ENCODE measurements at regions not wholly inside any gene's neighbourhood (a gene's known extent, or its start where the extent isn't known, plus 50 kb on each side); places are given as distances from the start of the nearest gene placed in this dataset.

DNA sequence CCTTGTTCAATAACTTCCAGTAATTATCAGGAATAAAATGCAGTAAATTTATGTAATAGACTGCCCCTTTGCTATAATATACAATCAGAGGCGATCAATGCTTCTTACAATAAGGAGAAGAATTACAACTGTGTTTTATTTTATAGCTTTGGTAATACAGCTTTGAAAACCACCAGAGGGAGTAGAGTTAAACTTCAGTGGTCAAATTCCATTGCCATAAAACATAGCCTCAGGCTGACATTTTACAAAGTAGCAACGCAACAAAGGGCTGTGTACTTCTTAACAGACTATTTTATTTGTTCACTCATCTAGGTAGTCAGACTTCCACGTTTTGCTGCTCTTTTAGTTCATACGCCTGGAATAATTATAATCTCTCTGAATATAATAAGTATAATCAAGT is 58.5 kb downstream of the TEX13C start:
- TF ChIP-seq, protein P1, sequence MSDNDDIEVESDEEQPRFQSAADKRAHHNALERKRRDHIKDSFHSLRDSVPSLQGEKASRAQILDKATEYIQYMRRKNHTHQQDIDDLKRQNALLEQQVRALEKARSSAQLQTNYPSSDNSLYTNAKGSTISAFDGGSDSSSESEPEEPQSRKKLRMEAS (IDR thresholded peaks at IDR 0.05; ENCODE audit: insufficient read depth, insufficient read length) = no peak
- TF ChIP-seq JUN (IDR thresholded peaks at IDR 0.05; ENCODE audit: borderline replicate concordance, insufficient read depth, insufficient read length, low read depth) (no peak), POLR2AphosphoS5 (IDR thresholded peaks at IDR 0.05; ENCODE audit: insufficient read depth, low read depth, low read length) (no peak), FOS (IDR thresholded peaks at IDR 0.05; ENCODE audit: borderline replicate concordance, insufficient read depth, low read length) (no peak), EZH2 (IDR thresholded peaks at IDR 0.05; ENCODE audit: borderline replicate concordance, low read depth, low read length, severe bottlenecking) (no peak), GATA2 (IDR thresholded peaks at IDR 0.05; ENCODE audit: insufficient read depth, insufficient read length, low read depth, low read length) (no peak), POLR2A (IDR thresholded peaks at IDR 0.05; ENCODE audit: low read depth, low read length) (no peak), MYC (IDR thresholded peaks at IDR 0.05; ENCODE audit: low read depth, low read length) (no peak)
- TF ChIP-seq, protein P2, sequence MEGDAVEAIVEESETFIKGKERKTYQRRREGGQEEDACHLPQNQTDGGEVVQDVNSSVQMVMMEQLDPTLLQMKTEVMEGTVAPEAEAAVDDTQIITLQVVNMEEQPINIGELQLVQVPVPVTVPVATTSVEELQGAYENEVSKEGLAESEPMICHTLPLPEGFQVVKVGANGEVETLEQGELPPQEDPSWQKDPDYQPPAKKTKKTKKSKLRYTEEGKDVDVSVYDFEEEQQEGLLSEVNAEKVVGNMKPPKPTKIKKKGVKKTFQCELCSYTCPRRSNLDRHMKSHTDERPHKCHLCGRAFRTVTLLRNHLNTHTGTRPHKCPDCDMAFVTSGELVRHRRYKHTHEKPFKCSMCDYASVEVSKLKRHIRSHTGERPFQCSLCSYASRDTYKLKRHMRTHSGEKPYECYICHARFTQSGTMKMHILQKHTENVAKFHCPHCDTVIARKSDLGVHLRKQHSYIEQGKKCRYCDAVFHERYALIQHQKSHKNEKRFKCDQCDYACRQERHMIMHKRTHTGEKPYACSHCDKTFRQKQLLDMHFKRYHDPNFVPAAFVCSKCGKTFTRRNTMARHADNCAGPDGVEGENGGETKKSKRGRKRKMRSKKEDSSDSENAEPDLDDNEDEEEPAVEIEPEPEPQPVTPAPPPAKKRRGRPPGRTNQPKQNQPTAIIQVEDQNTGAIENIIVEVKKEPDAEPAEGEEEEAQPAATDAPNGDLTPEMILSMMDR (IDR thresholded peaks at IDR 0.05; ENCODE audit: extremely low read depth in 1 of 2, insufficient read depth in 1 of 2, low read depth in 1 of 2, low read length in 2 of 2) = no peak
- intact Hi-C loops (cut with micrococcal nuclease) = no loop called here
- H3K27me3 ChIP-seq (ENCODE audit: control insufficient read depth in 2 of 2, insufficient read depth in 2 of 2, low read length in 2 of 2) = no peaks in the 10 kb centered on the region
- H3K27ac ChIP-seq (ENCODE audit: insufficient read depth, low read depth, low read length) = no peak overlapping the region
- dilution Hi-C loops (cut with MboI; ENCODE audit: extremely low pct_ligation_motif_present, low sequenced_read_pairs) = no loop called here
- H3K4me3 ChIP-seq (replicated peaks in 1 of 3; ENCODE audit: insufficient read depth in 1 of 3, low read depth in 1 of 3, low read length in 3 of 3) = no peak overlapping the region
- no TSS peak for BruUV-seq (replicated peaks)
- no peak overlapping the region for H3K9ac ChIP-seq (replicated peaks; ENCODE audit: extremely low read depth, insufficient read depth, low read length)
- FAIRE-seq = no peak
- CTCF ChIA-PET = no interaction called here
- no peak overlapping the region for H3K4me2 ChIP-seq (ENCODE audit: insufficient read depth, low read length)
- no peaks in the 10 kb centered on the region for H3K9me1 ChIP-seq (replicated peaks; ENCODE audit: control insufficient read depth, extremely low read depth, insufficient read depth, low read length)
- no peaks in the 10 kb centered on the region for H3K79me2 ChIP-seq (ENCODE audit: control insufficient read depth, insufficient read depth, low read length)
- POLR2A ChIA-PET = no interaction called here
- no peaks in the 10 kb centered on the region for H3K4me1 ChIP-seq (ENCODE audit: control insufficient read depth, extremely low read depth, insufficient read depth, low read length)
- no peak overlapping the region for H2AFZ ChIP-seq (ENCODE audit: low read depth, low read length)
- no peaks in the 10 kb centered on the region for H4K20me1 ChIP-seq (replicated peaks; ENCODE audit: control insufficient read depth, extremely low read depth, insufficient read depth, low read length)
- H3K36me3 ChIP-seq (ENCODE audit: control insufficient read depth in 2 of 2, extremely low read depth in 1 of 2, insufficient read depth in 2 of 2, low read length in 2 of 2) = no peaks in the 10 kb centered on the region
- H3K9me3 ChIP-seq (replicated peaks; ENCODE audit: control insufficient read depth, insufficient read depth, low read length) = no peaks in the 10 kb centered on the region
- DNase-seq (ENCODE audit: low read depth, low spot score) = no peak
